HG03460 (cell line): ENCODE measurements at regions not wholly inside any gene's neighbourhood (a gene's known extent, or its start where the extent isn't known, plus 50 kb on each side); places are given as distances from the start of the nearest gene placed in this dataset.
"Not testable (repeated sequence)": the region's sequence is repeated elsewhere in the genome, so short reads cannot be mapped to it uniquely, and the experiment has no call there.

Experiments
- ATAC-seq: cut with Tn5 transposase; IDR thresholded peaks from one replicate; pipeline ENCODE4 v1.9.1; 2021; ENCODE audit not compliant: unreplicated experiment

GRCh38 chr7:42687211-42688055 is 224.4 kb downstream of the C7orf25 start:
- ATAC-seq, result no peak

DNA sequence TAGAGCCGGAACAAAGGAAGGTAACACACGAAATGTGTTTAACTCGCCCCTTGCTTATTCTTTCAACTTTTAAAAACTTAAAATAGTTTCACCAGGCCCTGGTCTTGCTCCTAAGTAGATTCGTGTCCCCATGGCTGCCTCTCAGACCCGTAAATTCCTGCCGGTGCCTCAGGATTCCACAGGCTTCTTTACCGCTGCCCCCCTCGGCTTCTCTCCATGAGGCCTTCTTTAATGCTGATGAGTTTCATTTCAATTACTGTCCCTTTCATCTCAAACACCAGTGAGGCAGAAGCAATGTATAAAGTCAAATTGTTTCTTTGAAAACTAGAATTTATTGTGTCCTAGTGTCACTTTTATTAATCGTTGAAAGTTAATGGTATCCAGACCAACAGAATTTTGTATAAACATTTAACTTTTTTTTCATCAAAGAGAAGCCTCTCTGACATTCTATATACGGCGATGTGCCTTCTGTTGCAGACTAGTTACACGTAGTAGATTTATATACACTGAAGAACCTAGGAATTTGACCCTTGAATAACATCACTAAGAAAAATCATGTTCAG is 225.2 kb downstream of the C7orf25 start:
- ATAC-seq, result no peak

DNA sequence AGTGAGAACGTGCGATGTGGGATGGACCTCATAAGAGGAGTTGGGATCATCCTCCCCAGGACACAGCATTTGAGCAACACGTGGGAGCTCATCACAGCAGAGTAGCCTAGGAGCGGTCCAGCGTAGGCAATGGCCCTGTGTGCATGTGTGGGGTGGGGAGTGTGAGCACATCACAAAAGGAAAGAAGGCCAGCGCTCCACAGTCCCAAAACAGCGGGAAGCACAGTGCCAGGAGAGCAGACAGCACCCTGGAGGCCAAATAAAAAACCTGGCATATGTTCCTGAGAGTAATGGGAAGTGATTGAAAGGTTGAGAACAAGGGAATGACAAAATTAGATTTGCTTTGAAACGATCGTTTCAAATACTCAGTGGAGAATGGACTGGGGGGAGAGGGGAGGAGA is 226.0 kb downstream of the C7orf25 start:
- ATAC-seq, result no peak

DNA sequence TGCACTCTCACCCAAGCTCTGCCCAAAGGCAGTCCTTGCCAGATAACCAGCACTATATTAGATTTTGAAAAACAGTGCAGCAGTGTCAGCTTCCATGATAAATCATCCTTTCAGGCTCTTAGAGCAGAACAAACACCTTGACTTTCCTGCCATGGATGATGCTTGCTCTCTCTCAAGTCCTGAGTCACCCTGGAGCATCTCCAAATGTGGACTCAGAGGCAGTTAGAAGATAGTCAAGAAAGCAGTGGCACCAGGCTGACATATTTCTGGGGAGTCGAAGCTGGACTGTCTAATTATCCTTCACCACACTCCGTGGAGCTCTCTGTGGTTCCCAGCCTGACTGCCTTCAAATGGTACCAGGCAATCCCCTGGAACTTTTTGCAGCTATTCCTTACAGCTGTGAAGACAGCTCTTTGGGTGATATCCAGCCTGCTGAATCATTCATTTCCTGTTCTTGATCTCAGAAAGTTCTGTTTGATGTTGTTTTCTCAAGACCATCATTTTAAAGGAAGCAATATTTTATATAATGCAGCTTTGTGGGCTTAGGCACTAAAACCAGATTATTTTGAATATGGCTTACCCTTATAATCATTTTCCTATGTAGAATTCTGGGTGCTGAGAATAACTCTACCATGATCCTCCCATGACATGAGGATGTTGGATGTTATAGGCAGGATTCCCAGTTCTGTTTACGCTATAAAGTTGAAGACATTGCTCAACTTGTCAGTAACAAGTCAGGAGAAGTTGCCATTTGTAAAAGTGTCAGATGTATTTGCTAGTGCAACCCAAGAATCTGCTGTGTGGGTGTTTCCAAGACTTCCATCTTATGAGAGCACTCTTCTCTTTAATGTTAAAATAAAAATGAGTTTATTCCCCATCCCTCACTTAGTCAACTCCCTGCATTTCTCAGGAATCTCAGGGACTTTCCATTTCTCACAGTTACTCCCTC is 233.8 kb downstream of the C7orf25 start:
- ATAC-seq, result no peak

GRCh38 chr7:42674541-42674940 is 237.3 kb downstream of the C7orf25 start:
- no peak for ATAC-seq

GRCh38 chr7:42673951-42674350 is 237.9 kb downstream of the C7orf25 start:
- ATAC-seq, result no peak

DNA sequence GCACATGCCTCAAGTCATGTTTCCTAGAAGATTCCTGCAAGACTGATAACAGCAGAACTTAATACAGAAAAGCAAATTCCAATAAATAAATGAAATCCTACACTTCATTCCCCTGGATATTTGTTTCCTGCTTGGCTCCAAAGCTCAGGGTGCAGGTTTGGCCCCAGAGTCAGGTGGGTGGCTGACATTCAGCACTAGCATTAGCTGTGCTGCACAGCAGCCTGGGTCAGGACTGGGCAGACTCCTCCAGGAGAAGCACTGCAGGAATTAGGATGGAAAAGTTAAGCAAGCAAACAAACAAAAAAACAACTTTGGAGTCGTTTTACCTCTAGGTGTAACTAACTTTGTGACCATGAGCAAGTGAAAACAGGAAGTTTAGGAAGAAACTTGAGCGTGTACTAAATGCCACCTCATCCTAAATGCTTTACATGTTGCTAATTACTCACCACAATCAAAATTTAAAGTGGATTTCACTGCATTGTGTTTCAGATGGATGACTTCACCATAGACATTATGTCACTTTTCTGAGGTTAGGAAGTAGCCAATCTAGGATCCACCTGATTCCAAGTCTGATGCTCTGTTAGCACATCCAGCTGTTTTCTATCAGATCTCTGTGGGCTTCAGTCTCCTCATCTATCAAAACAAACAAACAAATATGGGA is 239.4 kb downstream of the C7orf25 start:
- ATAC-seq, result no peak

GRCh38 chr7:42671627-42672026 is 240.2 kb downstream of the C7orf25 start:
- ATAC-seq, result no peak

- no peak for ATAC-seq
Measured at GRCh38 chr7:42666994-42667393, 244.9 kb downstream of the C7orf25 start.

DNA sequence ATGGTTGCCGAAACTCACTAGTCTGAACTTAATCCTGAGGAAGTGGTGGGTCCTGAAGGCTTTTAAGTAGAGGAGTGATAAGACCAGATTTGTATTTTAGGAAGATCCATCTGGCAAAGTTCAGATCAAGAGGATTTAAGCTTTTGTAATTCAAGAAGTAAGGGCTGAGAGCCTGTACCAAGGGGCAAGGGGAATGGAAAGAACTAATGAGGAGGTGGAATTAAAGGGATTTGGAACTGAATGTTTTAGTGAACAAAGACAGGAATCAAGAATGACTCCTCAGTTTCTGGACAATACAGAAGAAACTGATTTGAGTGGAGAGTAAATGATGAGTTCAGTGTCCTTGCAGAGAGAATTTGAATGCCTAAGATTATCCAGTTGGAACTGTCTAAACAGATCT is 249.0 kb downstream of the C7orf25 start:
- ATAC-seq, result no peak

DNA sequence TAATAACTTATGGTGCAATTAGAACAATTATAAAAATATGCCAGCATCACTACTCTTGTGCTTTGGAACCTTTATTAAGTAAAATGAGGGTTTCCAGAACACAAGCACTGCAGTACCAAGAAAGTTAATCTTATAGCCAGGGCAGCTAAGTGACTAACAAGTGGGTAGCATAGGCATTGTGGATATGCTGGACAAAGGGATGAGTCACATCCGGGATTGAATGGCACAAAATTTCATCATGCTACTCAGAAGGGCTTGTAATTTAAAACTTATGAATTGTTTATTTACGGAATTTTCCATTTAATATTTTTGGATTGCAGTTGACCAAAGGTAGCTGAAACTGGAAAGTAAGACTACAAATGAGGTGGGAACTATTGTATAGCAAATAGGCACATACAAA is 250.6 kb downstream of the C7orf25 start:
- ATAC-seq, result no peak

GRCh38 chr7:42650701-42651100 is 261.2 kb downstream of the C7orf25 start:
- ATAC-seq, result no peak

DNA sequence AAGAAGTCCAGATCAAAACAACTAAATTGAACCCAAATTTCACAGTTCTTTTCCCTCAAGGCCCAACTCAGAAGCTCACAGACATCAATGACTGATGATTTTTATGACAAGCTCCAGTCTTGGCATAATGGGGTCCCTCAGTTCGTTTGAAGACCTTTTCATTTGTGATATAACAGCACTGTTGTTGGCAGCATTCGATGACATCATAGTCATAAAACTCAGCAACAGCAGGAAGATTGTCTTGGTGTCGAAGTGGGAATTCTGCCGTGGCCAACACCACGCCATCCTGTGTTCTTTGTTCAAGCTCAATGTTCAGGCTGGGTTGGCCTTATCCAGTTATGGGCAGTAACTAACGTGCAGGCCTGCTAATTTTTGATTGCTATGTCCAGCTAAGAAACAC is 261.7 kb downstream of the C7orf25 start:
- no peak for ATAC-seq

- no peak for ATAC-seq
Measured at GRCh38 chr7:42645906-42646305, 266.0 kb downstream of the C7orf25 start.

GRCh38 chr7:42642699-42643098 is 269.2 kb downstream of the C7orf25 start:
- no peak for ATAC-seq

DNA sequence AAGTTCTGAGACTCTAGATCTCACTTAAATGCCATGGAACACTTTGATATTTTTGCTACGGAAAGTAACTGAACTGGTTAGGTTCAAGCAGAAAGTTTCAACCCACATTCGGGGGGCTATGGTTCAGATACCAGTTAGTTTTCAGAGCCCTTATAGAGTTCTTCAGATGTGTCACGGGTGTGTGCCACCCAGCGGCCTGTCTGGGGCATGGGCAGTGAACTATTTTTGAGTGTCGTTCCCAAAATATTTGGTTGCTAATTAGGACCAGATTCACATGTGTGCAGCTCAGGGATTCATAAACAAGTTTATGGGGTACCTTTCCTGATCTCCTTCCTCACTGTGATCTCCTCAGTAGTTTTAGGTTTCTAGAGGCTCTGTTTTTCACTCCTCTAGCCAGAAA is 271.9 kb downstream of the C7orf25 start:
- no peak for ATAC-seq

DNA sequence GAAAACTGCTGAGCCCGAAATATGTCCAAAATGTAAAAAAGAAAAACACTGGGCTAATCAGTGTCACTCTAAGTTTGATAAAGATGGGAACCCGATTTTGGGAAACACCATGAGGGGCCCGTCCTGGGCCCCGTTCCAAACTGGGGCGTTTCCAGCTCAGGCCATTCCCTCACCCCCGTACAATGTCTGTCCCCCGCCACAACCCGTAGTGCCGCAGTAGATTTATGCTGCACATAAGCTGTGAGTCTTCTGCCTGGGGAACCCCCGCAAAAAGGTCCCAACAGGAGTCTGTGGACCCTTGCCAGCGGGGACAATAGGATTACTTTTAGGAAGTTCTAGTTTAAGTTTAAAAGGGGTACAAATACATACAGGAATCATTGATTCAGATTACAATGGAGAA is 275.5 kb downstream of the C7orf25 start:
- not testable (repeated sequence) for ATAC-seq

DNA sequence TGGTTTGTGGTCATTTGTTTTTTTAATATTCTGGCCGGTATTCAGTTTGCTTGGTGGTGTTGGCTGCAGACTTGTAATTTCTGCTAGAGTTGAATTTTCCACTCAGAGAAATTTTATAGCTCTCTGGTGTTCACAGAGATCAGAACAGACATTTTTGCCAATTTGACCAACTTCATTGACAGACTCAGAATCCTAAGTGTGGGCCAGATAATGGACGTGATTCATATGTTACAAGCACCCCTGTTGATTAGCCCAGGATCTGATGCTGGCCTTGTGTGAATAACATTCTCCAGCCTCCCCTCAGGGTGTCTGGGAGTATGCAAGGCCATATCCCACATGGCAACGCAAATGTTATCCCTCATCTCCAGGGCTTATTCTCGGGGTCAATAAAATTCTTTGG is 283.8 kb downstream of the C7orf25 start:
- ATAC-seq, result no peak

GRCh38 chr7:42627626-42628025 is 284.2 kb downstream of the C7orf25 start:
- no peak for ATAC-seq

- no peak for ATAC-seq
Measured at GRCh38 chr7:42627101-42627500, 284.8 kb downstream of the C7orf25 start.

DNA sequence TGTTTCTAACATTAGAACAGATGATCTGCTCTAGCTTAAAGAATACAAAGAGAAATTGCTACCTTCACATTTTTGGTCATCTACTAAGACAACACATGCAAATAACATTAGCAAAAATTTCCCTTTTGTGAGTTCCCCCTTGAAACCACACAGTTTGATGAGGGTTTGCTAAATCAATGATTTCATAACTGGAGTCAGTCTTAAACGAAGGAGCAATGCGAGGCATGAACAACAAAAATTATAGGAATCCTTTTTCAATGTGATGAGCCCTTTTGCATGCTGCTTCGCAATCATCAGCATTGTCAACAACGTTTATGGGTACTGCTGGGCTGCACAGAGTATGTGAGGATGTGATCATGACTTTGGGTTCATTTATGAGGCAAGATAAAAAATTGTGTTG is 286.4 kb downstream of the C7orf25 start:
- no peak for ATAC-seq
